HG03103 (cell line): ENCODE measurements at regions not wholly inside any gene's neighbourhood (a gene's known extent, or its start where the extent isn't known, plus 50 kb on each side); places are given as distances from the start of the nearest gene placed in this dataset.
"Not testable (repeated sequence)": the region's sequence is repeated elsewhere in the genome, so short reads cannot be mapped to it uniquely, and the experiment has no call there.

ENCODE experiments used
- ATAC-seq: cut with Tn5 transposase; IDR thresholded peaks from one replicate; pipeline ENCODE4 v1.9.1; 2021; ENCODE audit warnings: low read depth; ENCODE audit not compliant: unreplicated experiment

GRCh38 chr13:50153876-50154275 is 138.6 kb downstream of the KCNRG start:
- no peak for ATAC-seq

- no peak for ATAC-seq
Observed at GRCh38 chr13:50154697-50155096, 139.5 kb downstream of the KCNRG start.

- ATAC-seq, result no peak
Observed at GRCh38 chr13:50156140-50156539, 140.9 kb downstream of the KCNRG start.

- no peak for ATAC-seq
Observed at GRCh38 chr13:50156561-50157127, 141.4 kb downstream of the KCNRG start.

- ATAC-seq, result no peak
Observed at GRCh38 chr13:50158385-50159165, 143.3 kb downstream of the KCNRG start.

GRCh38 chr13:50159607-50160006 is 144.4 kb downstream of the KCNRG start:
- no peak for ATAC-seq

GRCh38 chr13:50161052-50161451 is 145.8 kb downstream of the KCNRG start:
- no peak for ATAC-seq

- ATAC-seq, result no peak
Observed at GRCh38 chr13:50162001-50162400, 146.8 kb downstream of the KCNRG start.

GRCh38 chr13:50162567-50162966 is 147.3 kb downstream of the KCNRG start:
- ATAC-seq, result no peak

GRCh38 chr13:50167224-50167947 is 152.1 kb downstream of the KCNRG start:
- no peak for ATAC-seq

- ATAC-seq, result no peak
Observed at GRCh38 chr13:50167967-50168366, 152.7 kb downstream of the KCNRG start.

- ATAC-seq, result no peak
Observed at GRCh38 chr13:50168786-50169185, 153.5 kb downstream of the KCNRG start.

- no peak for ATAC-seq
Observed at GRCh38 chr13:50170447-50171037, 155.3 kb downstream of the KCNRG start.

- ATAC-seq, result no peak
Observed at GRCh38 chr13:50171590-50172282, 156.5 kb downstream of the KCNRG start.

- not testable (repeated sequence) for ATAC-seq
Observed at GRCh38 chr13:50173045-50173444, 157.8 kb downstream of the KCNRG start.

- ATAC-seq, result no peak
Observed at GRCh38 chr13:50174630-50175029, 159.4 kb downstream of the KCNRG start.

GRCh38 chr13:50179977-50180376 is 164.7 kb downstream of the KCNRG start:
- no peak for ATAC-seq

- ATAC-seq, result not testable (repeated sequence)
Observed at GRCh38 chr13:50185769-50186763, 170.8 kb downstream of the KCNRG start.

GRCh38 chr13:50187352-50188029 is 172.2 kb downstream of the KCNRG start:
- no peak for ATAC-seq
